Activated naive CD4-positive, alpha-beta T cell treated with anti-CD3 and anti-CD28 coated beads, Interleukin-2, amount 50 U/mL, for 72 hours (primary cell): ENCODE measurements at regions not wholly inside any gene's neighbourhood (a gene's known extent, or its start where the extent isn't known, plus 50 kb on each side); places are given as distances from the start of the nearest gene placed in this dataset.

ENCODE experiments used
- ATAC-seq, 2 donors: fragments of 150-1000 bp; cut with Tn5 transposase; 2 replicates each; pipeline ENCODE4 v1.10.0; 2021; ENCODE audit warnings: mild to moderate bottlenecking in 2 of 2, moderate library complexity in 2 of 2
- DNase-seq, 2 donors: peaks; one replicate each; pipeline ENCODE4 v3.0.0; 2021 to 2022; ENCODE audit warnings: low spot score in 2 of 2
- H3K27ac Mint-ChIP-seq, 2 donors: one replicate each; pipeline ENCODE4 v1.8.0; 2022; ENCODE audit warnings: mild to moderate bottlenecking in 2 of 2, mixed read lengths in 2 of 2
- H3K36me3 Mint-ChIP-seq, 2 donors: one replicate each; pipeline ENCODE4 v1.8.0; 2022; ENCODE audit warnings: mixed read lengths in 2 of 2
- H3K9me3 Mint-ChIP-seq, 2 donors: one replicate each; pipeline ENCODE4 v1.8.0; 2022; ENCODE audit warnings: mixed read lengths in 2 of 2

DNA sequence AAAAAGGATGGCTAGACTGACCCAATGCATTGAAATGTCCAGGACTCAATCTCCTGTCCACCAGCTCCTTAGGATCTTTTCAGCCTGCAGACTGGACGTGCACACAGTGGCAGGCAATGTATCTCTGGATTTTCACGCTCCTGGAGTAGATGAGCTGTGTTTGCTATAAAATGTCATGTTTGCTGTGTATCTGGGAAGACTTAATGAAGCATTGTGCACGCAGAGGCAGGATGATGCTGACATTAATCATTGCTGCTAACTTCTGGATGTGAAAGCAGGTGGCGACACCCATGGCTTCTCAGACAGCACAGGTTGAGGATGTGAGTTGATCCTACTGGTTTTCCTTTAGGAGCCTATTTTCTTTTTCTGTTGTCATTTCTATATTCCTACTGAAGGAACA lies 133.1 kb upstream of the PCSK2 start:
- Mint-ChIP-seq H3K36me3 (no peaks in the 10 kb centered on the region), H3K9me3 (peaks cover 4 to 16% of the 10 kb centered on the region in 2 donors), H3K27ac (no peak overlapping the region)
- DNase-seq (no peak), ATAC-seq (no peak)

DNA sequence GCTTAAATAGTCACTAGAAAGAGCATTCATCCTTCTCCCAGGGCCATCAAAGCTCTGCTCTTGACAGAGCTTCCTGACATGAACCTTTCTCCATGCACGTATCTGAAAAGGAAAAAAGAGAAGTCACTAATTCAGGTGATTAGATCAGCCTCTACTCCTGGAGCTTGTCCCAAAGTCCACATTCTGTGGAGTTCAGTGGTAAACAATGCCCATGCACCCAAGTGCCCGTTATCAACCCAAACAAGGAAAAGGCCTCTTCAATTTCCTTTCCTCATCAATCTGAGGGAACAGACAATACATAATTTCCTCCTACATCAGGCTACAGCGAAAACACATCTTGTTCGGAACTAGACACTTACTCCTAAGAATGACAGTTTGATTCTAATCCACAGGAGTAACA lies 129.2 kb upstream of the PCSK2 start:
- Mint-ChIP-seq H3K27ac (no peak overlapping the region), H3K36me3 (no peaks in the 10 kb centered on the region), H3K9me3 (peaks cover 4 to 11% of the 10 kb centered on the region in 2 donors)
- DNase-seq (no peak), ATAC-seq (no peak)

DNA sequence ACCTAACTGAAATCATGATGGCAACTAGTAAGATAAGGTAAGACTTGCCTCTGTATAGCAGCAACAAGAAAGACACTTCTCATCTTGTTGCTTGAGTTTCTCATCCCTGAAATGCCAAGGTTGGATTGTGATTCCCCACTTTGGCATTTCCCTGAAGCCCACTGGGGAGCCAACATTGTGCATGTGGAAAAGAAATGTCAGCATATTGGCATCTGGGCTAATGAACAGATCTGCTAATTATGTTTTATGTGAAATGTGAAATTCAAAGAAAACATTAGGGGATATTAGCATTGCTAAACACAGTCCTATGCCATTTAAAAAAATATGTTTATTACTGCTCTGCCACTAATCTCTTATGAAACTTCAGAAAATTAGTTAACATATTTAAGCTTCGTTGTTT lies 126.3 kb upstream of the PCSK2 start:
- Mint-ChIP-seq H3K9me3 (peaks cover 8 to 20% of the 10 kb centered on the region in 2 donors), H3K27ac (no peak overlapping the region), H3K36me3 (no peaks in the 10 kb centered on the region)
- DNase-seq (no peak), ATAC-seq (no peak)

DNA sequence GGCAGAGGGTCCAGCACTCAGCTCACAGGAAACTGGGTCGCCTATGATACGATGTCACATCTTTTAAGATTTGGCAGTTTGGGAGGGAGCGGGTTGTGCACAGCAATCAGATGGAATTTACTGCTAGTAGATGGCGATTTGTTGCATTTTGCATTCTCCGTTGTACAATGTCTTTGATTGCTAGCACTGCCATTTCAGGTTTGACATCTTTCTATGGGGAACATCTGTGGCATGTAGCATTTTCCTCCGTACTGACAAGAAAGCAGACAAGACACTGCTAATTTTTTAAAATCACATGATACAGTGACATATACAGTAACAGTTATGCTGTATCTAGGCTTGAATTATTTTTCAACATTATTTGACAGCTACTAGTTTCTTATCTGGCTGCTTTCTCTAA lies 119.7 kb upstream of the PCSK2 start:
- no peak for DNase-seq
- ATAC-seq, result no peak
- no peak overlapping the region for H3K27ac Mint-ChIP-seq
- peaks cover 9 to 19% of the 10 kb centered on the region in 2 donors for H3K9me3 Mint-ChIP-seq
- H3K36me3 Mint-ChIP-seq, result no peaks in the 10 kb centered on the region

DNA sequence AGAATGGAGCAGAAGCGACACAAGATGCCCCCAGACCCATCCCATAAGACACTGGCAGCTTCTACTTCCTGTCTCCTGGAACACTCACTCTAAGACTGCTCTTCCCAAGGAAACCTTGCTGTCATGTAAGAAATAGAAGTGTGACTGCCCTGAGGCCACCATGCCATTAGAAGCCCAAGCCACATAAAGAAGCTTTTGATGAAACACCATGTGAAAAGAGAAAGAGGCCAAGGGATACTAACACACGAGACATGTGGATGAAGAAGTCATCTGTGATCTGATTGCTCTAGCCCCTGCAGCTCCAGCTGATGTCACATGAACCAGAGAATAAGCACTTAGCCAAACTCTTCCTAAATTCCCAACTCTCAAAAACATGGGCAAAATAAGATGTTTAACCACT lies 117.9 kb upstream of the PCSK2 start:
- H3K36me3 Mint-ChIP-seq, result no peaks in the 10 kb centered on the region
- H3K9me3 Mint-ChIP-seq, result peaks cover 15 to 18% of the 10 kb centered on the region in 2 donors
- no peak overlapping the region for H3K27ac Mint-ChIP-seq
- DNase-seq (no peak), ATAC-seq (no peak)

DNA sequence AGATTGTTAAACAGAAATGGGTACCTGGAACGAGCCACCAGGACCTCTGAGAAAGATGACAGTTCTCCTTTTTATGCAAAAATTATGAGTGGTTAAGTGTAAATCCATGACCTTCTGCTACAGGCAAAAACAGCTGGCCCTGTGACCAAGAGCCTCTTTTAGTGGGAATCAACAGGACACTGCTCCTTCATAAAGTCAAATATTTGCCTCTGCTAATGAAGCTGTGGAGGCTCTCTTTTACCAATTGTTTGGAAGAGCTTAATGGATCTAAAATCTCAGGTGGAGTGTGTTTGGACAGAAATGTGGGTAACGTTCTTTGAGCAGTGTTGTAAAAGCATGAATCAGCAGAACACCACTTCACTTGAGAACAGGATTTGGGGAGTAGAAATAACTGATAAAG lies 117.5 kb upstream of the PCSK2 start:
- ATAC-seq (no peak), DNase-seq (no peak)
- no peaks in the 10 kb centered on the region for H3K36me3 Mint-ChIP-seq
- no peak overlapping the region for H3K27ac Mint-ChIP-seq
- H3K9me3 Mint-ChIP-seq, result peaks cover 15 to 16% of the 10 kb centered on the region in 2 donors

DNA sequence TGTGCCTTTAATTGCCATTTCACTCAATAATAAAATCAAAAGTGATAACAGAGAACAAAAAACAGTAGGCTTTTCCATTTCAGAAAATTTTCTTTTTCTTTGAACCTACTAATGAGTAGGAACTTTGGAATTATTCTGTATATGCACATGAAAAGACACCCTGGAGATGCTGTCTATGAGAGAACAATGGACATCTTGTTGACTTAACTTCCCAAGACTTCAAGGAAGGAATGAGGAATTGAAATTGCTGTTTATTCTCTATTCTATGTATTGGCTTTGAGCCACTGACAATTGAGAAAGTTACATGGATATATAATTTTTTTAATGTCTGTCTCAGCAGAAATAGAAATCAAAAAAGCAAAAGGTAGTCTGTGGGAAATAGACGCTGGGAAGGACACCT lies 98.6 kb upstream of the PCSK2 start:
- ATAC-seq (no peak), DNase-seq (no peak)
- Mint-ChIP-seq H3K36me3 (no peaks in the 10 kb centered on the region), H3K9me3 (peaks cover 0 to 5% of the 10 kb centered on the region in 2 donors), H3K27ac (no peak overlapping the region)

DNA sequence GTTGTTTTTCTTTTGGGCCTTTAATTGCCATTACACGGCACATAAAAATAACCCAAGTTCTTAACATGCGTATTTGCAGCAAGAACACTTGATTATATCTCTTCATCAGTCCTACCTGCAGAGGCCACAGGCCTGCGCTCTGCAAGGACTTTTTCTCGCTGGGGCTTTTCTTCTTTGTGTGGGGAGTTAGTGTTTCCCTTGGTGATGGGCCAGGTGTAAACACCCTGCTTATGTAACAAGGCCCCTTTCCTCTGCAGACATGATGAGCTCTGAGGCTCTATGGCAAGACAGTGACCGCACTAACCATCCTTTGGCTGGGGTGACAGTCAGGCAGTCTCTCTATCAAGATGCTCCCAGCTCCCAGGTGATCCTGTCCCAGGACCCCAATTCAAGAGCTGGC lies 97.8 kb upstream of the PCSK2 start:
- H3K36me3 Mint-ChIP-seq, result no peaks in the 10 kb centered on the region
- DNase-seq, result no peak
- no peak overlapping the region for H3K27ac Mint-ChIP-seq
- H3K9me3 Mint-ChIP-seq, result peaks cover 0 to 5% of the 10 kb centered on the region in 2 donors
- ATAC-seq, result no peak

DNA sequence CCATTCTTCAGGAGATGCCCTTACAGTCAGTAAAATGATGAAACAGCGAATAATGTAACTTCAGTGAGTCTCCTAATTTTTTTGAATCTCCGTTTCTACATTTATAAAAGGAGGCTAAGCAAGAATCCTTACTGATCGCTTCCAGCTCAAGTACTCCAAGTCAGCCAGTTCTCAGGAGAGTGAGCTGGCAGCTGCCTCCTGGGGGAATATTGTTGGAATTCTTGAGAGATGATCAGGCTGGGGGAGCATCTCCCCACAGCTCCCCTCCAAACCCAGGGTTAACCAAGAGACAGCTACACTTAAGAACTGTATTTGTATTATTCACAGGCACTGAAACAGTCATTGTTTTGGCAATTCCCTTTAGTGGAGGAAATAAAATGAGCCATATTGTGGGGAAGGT lies 89.1 kb upstream of the PCSK2 start:
- DNase-seq (no peak), ATAC-seq (no peak)
- H3K36me3 Mint-ChIP-seq, result no peaks in the 10 kb centered on the region
- no peak overlapping the region for H3K27ac Mint-ChIP-seq
- peaks cover 0 to 3% of the 10 kb centered on the region in 2 donors for H3K9me3 Mint-ChIP-seq

DNA sequence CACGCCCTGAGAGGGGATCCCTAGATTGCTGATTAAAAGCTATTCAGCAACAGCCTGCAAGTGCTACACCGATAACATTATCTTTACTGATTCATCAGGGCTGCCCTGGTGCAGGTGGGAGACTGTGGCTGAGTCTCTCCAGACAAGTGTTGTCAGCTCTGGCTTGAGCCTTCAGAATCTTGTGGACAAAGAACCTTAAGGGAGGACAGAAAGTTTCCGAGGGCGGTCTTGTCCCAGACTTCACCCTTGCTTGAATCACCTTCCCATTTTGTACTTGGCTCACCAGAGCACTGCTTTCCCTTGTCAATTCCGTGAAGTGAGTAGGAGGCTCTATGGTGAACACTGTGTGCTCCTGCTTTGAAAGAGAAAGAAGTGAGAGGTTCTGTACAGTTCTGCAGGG lies 88.6 kb upstream of the PCSK2 start:
- H3K36me3 Mint-ChIP-seq, result no peaks in the 10 kb centered on the region
- H3K9me3 Mint-ChIP-seq, result peaks cover 0 to 3% of the 10 kb centered on the region in 2 donors
- ATAC-seq, result no peak
- no peak for DNase-seq
- H3K27ac Mint-ChIP-seq, result no peak overlapping the region

DNA sequence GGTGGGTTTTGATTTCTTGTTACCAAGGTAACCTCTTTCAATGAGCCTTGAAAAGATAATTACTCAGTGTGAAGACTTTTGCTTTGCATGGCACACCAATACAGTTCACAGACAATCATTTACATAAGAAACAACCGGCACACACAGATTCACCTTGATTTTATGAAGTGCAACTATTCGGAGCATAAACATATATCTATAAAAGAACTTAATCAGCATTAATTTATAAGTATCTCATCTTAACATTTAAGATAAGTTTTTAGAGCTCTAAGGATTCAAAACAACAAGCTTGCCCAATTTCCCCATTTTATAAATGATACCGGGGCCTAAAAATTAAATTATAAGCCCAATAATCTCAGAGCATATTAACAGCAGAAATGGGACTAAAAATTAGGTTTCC lies 85.9 kb upstream of the PCSK2 start:
- H3K9me3 Mint-ChIP-seq, result peaks cover 0 to 3% of the 10 kb centered on the region in 2 donors
- no peak overlapping the region for H3K27ac Mint-ChIP-seq
- no peaks in the 10 kb centered on the region for H3K36me3 Mint-ChIP-seq
- no peak for ATAC-seq
- DNase-seq, result no peak

DNA sequence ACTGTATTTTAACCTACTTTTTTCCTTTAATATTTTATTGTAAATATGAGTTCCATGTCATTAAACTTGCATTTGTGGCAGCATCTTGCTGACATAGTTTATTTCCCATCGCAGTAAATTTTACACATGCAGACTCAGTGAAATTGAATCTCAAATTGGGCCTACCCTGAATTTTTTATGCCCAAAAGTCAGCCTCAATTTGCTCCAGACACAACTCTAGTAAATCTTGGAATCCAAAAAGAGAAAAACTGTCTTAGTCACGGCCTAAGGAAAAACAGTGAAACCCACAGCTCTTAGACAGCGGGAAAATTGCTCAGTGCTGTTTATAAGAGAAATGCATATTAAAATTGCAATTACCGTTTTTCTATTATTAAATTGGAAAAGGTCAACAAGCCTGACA lies 85.3 kb upstream of the PCSK2 start:
- ATAC-seq, result no peak
- Mint-ChIP-seq H3K27ac (no peak overlapping the region), H3K36me3 (no peaks in the 10 kb centered on the region), H3K9me3 (peaks cover 0 to 3% of the 10 kb centered on the region in 2 donors)
- DNase-seq, result no peak

DNA sequence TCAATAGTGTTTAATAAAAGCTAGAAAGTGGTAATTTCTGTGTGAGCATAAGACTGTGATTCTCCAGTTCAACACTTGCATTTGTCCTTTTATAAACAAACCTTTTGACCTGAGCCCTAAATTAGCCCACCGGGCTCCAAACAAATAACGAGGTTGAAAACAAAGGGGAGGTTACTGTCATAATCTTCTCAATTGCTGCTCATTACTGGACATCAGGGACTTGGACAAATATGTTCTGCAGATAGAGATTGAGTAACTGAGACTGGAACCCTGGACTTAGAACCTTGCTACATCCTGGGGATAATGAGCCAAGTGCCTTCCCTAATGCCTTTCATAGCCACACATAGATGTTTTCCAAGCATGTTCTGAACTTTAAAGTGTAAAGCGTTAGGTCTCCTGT lies 84.2 kb upstream of the PCSK2 start:
- Mint-ChIP-seq H3K9me3 (no peaks in the 10 kb centered on the region), H3K36me3 (no peaks in the 10 kb centered on the region), H3K27ac (no peak overlapping the region)
- no peak for DNase-seq
- ATAC-seq, result no peak

DNA sequence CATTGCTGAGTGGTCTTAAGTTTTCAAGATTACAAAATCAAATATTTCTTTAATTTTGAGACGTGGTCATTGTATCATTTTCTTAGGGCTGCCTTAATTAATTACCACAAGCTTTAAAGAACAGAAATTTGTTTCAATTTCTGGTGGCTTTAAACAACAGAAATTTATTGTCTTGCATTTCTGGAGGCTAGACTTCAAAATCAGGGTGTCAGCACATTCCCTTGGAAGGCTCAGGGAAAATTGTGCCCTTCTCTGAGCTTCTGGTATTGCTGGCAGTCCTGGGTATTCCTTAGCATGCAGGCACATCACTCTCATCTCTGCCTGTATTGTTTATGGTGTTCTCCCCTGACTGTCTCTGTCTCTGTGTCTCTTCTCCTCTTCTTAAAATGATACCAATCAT lies 76.0 kb upstream of the PCSK2 start:
- DNase-seq, result no peak
- Mint-ChIP-seq H3K9me3 (peaks cover 0 to 5% of the 10 kb centered on the region in 2 donors), H3K27ac (no peak overlapping the region), H3K36me3 (peaks cover 0 to 5% of the 10 kb centered on the region in 2 donors)
- no peak for ATAC-seq

DNA sequence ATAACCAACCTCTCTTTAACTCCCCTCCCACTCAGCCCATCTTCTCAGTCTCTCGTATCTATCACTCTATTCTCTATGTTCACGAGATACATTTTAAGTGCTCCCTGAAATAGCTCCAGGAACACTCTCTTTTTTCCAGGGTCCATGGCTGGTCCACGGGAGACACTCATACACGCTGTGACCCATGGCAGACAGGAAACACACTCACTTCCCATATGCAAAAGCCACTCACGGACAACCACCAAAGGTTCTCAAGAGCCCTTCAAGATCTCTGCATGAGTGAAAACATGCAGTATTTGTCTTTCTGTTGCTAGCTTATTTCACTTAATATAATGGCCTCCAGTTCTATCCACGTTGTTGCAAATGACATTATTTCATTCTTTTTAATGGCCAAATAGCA lies 71.4 kb upstream of the PCSK2 start:
- peaks cover 4 to 11% of the 10 kb centered on the region in 2 donors for H3K9me3 Mint-ChIP-seq
- H3K27ac Mint-ChIP-seq, result no peak overlapping the region
- peaks cover 0 to 5% of the 10 kb centered on the region in 2 donors for H3K36me3 Mint-ChIP-seq
- no peak for ATAC-seq
- DNase-seq, result no peak

DNA sequence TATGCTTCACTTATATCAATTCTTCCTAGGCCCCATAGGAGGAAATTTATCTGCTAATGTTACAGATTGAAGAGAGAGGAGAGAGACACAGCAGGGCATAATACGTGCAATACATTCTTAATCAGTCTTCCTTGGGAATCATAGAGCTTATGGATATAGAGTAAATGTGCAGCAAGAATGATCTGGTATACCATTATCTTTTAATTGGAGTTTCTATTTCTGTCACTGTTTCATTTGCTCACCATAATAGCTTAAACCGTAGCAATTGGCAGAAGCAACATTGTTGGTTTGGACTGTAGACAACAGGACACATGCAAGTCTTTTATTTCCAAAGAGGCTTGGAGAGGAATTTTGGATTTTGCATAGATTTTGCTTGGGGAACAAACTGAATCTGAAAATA lies 68.1 kb upstream of the PCSK2 start:
- H3K9me3 Mint-ChIP-seq, result peaks cover 8 to 10% of the 10 kb centered on the region in 2 donors
- H3K27ac Mint-ChIP-seq, result no peak overlapping the region
- no peaks in the 10 kb centered on the region for H3K36me3 Mint-ChIP-seq
- ATAC-seq, result no peak
- no peak for DNase-seq

DNA sequence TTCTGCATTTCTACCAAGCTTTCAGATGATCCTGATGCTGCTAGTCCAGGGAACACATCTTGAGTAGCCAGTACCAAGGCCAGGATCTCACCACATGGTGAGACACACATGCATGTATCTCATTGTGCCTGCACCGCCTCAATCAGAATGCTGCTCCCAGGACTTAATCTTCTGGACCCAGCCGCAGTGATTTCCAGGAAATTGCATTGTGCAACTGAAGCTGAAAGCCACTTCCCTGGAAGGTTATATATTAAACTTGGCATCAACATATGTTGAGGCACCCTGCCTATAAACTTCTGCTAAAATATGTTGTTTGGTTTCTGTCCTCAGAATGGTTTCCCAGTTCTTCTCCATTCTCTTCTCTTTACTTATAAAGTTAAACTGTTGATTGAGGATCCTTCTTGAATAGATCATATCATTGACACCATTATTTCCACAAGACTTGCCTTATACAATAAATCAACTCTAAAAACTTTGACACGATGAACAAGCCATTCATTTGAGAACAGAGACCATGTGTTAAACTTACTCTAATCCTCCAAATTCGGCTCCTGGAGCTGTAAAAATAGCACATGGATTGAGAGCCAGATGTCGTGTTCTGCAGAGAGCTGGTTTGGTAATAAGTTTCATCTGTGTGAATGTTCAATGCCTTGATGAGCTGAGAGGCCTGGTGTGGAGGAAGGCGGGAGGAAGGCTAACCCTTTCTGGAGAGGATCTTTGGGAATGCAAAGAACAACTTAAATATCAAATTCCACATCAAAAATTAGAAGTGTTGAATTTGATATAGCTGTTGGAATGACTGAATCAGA lies 65.0 kb upstream of the PCSK2 start:
- peaks cover 8 to 10% of the 10 kb centered on the region in 2 donors for H3K9me3 Mint-ChIP-seq
- ATAC-seq, result no peak

DNA sequence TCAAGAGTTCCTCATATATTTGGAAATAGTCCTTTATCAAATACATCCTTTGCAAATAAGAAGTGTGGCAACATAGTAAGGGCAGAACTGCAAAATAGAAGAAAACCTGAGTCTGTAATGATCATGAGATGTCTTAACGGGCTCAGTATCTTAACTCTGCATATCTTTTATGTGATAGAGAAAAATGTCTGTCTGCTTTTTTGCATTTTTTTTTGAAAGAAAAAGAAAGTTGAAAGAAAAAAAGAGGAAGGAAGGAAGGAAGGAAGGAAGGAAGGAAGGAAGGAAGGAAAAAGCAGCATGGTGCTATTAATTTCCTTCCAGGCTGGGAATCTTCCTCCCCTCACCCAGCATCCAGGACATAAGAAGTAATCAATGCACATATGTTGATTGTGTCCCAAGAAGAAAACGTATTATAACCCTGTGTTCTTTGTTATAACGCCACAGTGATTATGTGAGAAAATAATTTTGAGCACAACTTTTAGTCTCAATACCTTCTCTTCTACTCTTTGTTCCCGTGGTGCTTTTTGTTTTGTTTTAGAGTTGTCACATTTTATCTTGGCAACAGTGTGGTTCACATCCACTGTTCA lies 58.7 kb upstream of the PCSK2 start:
- Mint-ChIP-seq H3K27ac (no peak overlapping the region), H3K36me3 (no peaks in the 10 kb centered on the region), H3K9me3 (peaks cover 6 to 12% of the 10 kb centered on the region in 2 donors)
- no peak for DNase-seq
- ATAC-seq, result no peak

More for the DNA sequence above, 65.0 kb upstream of the PCSK2 start:
- Mint-ChIP-seq H3K27ac (no peak overlapping the region), H3K36me3 (no peaks in the 10 kb centered on the region)
- no peak for DNase-seq
